ENCODE measurements at regions not wholly inside any gene's neighbourhood (a gene's known extent, or its start where the extent isn't known, plus 50 kb on each side); places are given as distances from the start of the nearest gene placed in this dataset.

GRCh38 chr18:25873833-25874232 is 216.6 kb downstream of the SS18 start:
- TF ChIP-seq BHLHE40 (IDR thresholded peaks at IDR 0.05; ENCODE audit: low read depth, low read length) (no peak), POLR2A (IDR thresholded peaks at IDR 0.05; ENCODE audit: low read depth, low read length) (no peak), CTCF (conservative IDR thresholded peaks at IDR 0.05; ENCODE audit: low read depth, low read length) (no peak), RFX5 (IDR thresholded peaks at IDR 0.05; ENCODE audit: low read depth, low read length) (no peak), MXI1 (IDR thresholded peaks at IDR 0.05; ENCODE audit: borderline replicate concordance, low read depth, low read length) (no peak), MAZ (IDR thresholded peaks at IDR 0.05; ENCODE audit: borderline replicate concordance, low read depth, low read length) (no peak), USF2 (IDR thresholded peaks at IDR 0.05; ENCODE audit: low read depth, low read length) (no peak), SMC3 (IDR thresholded peaks at IDR 0.05; ENCODE audit: low read depth, low read length) (no peak), CEBPB (IDR thresholded peaks at IDR 0.05; ENCODE audit: low read depth, low read length) (no peak), RAD21 (IDR thresholded peaks at IDR 0.05; ENCODE audit: low read length) (no peak), FOS (IDR thresholded peaks at IDR 0.05; ENCODE audit: low read depth, low read length) (no peak), RCOR1 (IDR thresholded peaks at IDR 0.05; ENCODE audit: insufficient replicate concordance, low read length) (no peak), MAFK (IDR thresholded peaks at IDR 0.05; ENCODE audit: low read depth, low read length) (no peak), CHD1 (IDR thresholded peaks at IDR 0.05; ENCODE audit: low read depth, low read length) (no peak)

Measured in IMR-90 (cell line).